Uterus (tissue), 3 donors: ENCODE measurements at regions not wholly inside any gene's neighbourhood (a gene's known extent, or its start where the extent isn't known, plus 50 kb on each side); places are given as distances from the start of the nearest gene placed in this dataset.

Experiments
- DNase-seq, 2 donors: peaks; one replicate each; pipeline ENCODE4 v3.0.0-alpha.2; 2019 to 2020
- H3K27ac ChIP-seq, 2 donors: fragments of 200-600 bp; sonication (generic); 1 replicate in 1 of 2; 2 replicates in 1 of 2; pipeline ENCODE4 v1.5.1; 2016 to 2018
- H3K27me3 ChIP-seq, 2 donors: fragments of 200-600 bp; sonication (generic); one replicate each; pipeline ENCODE4 v1.5.1; 2018 to 2019; ENCODE audit warnings: control low read depth in 1 of 2
- H3K36me3 ChIP-seq, 2 donors: fragments of 200-600 bp; sonication (generic); one replicate each; pipeline ENCODE4 v1.5.1; 2019; ENCODE audit warnings: control low read depth in 1 of 2
- H3K4me1 ChIP-seq, 2 donors: fragments of 200-600 bp; sonication (generic); one replicate each; pipeline ENCODE4 v1.5.1; 2018 to 2019; ENCODE audit warnings: control low read depth in 1 of 2
- H3K4me3 ChIP-seq, 2 donors: fragments of 200-600 bp; sonication (generic); 1 replicate in 1 of 2; 2 replicates in 1 of 2; pipeline ENCODE4 v1.5.1; 2018 to 2019; ENCODE audit warnings: mild to moderate bottlenecking in 1 of 2
- H3K9me3 ChIP-seq, 2 donors: fragments of 200-600 bp; sonication (generic); one replicate each; pipeline ENCODE4 v1.5.1; 2019; ENCODE audit warnings: control low read depth in 1 of 2
- CTCF ChIP-seq, 4 experiments: fragments of 200-600 bp in 2 of 4; fragments of 450-650 bp in 2 of 4; sonication (generic) in 2 of 4; IDR thresholded peaks; one replicate each; pipeline ENCODE4 v1.5.1; 2016 to 2019; ENCODE audit warnings: antibody characterized with exemption in 4 of 4, mild to moderate bottlenecking in 2 of 4, moderate library complexity in 1 of 4
- POLR2A ChIP-seq, 2 donors: fragments of 450-650 bp; IDR thresholded peaks; one replicate each; pipeline ENCODE4 v1.6.1; 2016; ENCODE audit warnings: antibody characterized with exemption in 2 of 2, mild to moderate bottlenecking in 1 of 2, moderate library complexity in 1 of 2
- intact Hi-C: fragments of 100-400 bp; cut with DNase I; formaldehyde crosslinking; loops from one replicate; pipeline ENCODE4 v1.15.1; 2023; ENCODE audit warnings: low total_unique reads
- donor health status: DM: yes; HTN: yes; CAD: no.

- intact Hi-C loops = no loop called here
- H3K27me3 ChIP-seq = no peaks in the 10 kb centered on the region
- TF ChIP-seq POLR2A (IDR thresholded peaks at IDR 0.05) (no peak), CTCF (IDR thresholded peaks at IDR 0.05) (no peak)
- no peak for DNase-seq
- no peaks in the 10 kb centered on the region for H3K9me3 ChIP-seq
- H3K4me1 ChIP-seq = no peaks in the 10 kb centered on the region
- H3K36me3 ChIP-seq = no peaks in the 10 kb centered on the region
- no peak overlapping the region for H3K4me3 ChIP-seq
- H3K27ac ChIP-seq = no peak overlapping the region
Observed at GRCh38 chr1:5109633-5110032, 455.2 kb downstream of the AJAP1 start.

DNA sequence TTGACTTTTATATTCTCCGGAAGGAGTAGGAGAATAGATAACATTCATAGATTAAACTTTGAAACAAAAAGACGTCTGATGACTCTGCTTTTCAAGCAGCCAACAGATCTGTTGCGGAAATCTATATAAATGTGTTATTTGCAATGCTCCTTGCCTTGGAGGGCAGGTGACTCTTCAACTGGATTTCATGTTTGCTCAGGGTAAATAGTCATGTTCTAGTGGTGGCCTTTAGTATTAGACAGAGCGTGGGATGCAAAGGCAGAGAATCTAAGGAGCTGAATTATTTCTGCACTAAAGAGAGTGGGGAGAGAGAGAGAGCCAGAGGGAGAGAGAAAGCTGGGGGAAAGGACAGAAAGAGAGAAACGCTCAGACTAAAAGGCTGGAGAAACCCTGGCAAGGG, 454.3 kb downstream of the AJAP1 start:
- no peak overlapping the region for H3K27ac ChIP-seq
- no peaks in the 10 kb centered on the region for H3K27me3 ChIP-seq
- no peaks in the 10 kb centered on the region for H3K4me1 ChIP-seq
- H3K9me3 ChIP-seq = no peaks in the 10 kb centered on the region
- TF ChIP-seq CTCF (IDR thresholded peaks at IDR 0.05) = no peak
- no peak for TF ChIP-seq POLR2A (IDR thresholded peaks at IDR 0.05)
- no peak for DNase-seq
- intact Hi-C loops = no loop called here
- H3K4me3 ChIP-seq = no peak overlapping the region
- no peaks in the 10 kb centered on the region for H3K36me3 ChIP-seq

GRCh38 chr1:5105744-5106143, 451.3 kb downstream of the AJAP1 start:
- H3K4me3 ChIP-seq = no peak overlapping the region
- intact Hi-C loops = no loop called here
- H3K9me3 ChIP-seq = no peaks in the 10 kb centered on the region
- no peaks in the 10 kb centered on the region for H3K4me1 ChIP-seq
- no peak for TF ChIP-seq CTCF (IDR thresholded peaks at IDR 0.05)
- no peak for DNase-seq
- H3K27ac ChIP-seq = no peak overlapping the region
- H3K36me3 ChIP-seq = no peaks in the 10 kb centered on the region
- no peaks in the 10 kb centered on the region for H3K27me3 ChIP-seq

- Histone ChIP-seq H3K4me1 (no peaks in the 10 kb centered on the region), H3K9me3 (no peaks in the 10 kb centered on the region), H3K27ac (no peak overlapping the region), H3K27me3 (no peaks in the 10 kb centered on the region), H3K4me3 (no peak overlapping the region), H3K36me3 (no peaks in the 10 kb centered on the region)
- no peak for DNase-seq
- no peak for TF ChIP-seq CTCF (IDR thresholded peaks at IDR 0.05)
- TF ChIP-seq POLR2A (IDR thresholded peaks at IDR 0.05) = no peak
- intact Hi-C loops = no loop called here
Observed at GRCh38 chr1:5099558-5099957, 445.1 kb downstream of the AJAP1 start.

GRCh38 chr1:5098981-5099385, 444.6 kb downstream of the AJAP1 start:
- Histone ChIP-seq H3K4me1 (no peaks in the 10 kb centered on the region), H3K9me3 (no peaks in the 10 kb centered on the region), H3K27me3 (no peaks in the 10 kb centered on the region), H3K36me3 (no peaks in the 10 kb centered on the region), H3K4me3 (no peak overlapping the region), H3K27ac (no peak overlapping the region)
- TF ChIP-seq CTCF (IDR thresholded peaks at IDR 0.05) (no peak), POLR2A (IDR thresholded peaks at IDR 0.05) (no peak)
- DNase-seq = no peak
- intact Hi-C loops = no loop called here
